ENCODE measurements at regions not wholly inside any gene's neighbourhood (a gene's known extent, or its start where the extent isn't known, plus 50 kb on each side); places are given as distances from the start of the nearest gene placed in this dataset.

- peaks cover 3 to 14% (median 9%) of the 10 kb centered on the region in 3 donors for H3K27me3 Mint-ChIP-seq (ENCODE audit: low read depth in 3 of 3)
- H4K20me1 ChIP-seq (ENCODE audit: insufficient read depth, low read length), result no peaks in the 10 kb centered on the region
- no peak overlapping the region for H2AFZ ChIP-seq (ENCODE audit: insufficient read depth, low read depth, low read length, poor library complexity, severe bottlenecking)
- H3K27me3 ChIP-seq (ENCODE audit: control insufficient read depth in 2 of 2, insufficient read depth in 2 of 2, low read length in 2 of 2), result no peaks in the 10 kb centered on the region
- H3K36me3 ChIP-seq (replicated peaks in 1 of 2; ENCODE audit: control insufficient read depth in 1 of 2, insufficient read depth in 2 of 2, low read length in 2 of 2), result no peaks in the 10 kb centered on the region
- 85% methylated on average over 29 of the region's 41 CpGs for WGBS (ENCODE audit: insufficient coverage)
- no peak overlapping the region for H3K27ac ChIP-seq (ENCODE audit: low read depth in 1 of 2, low read length in 2 of 2)
- no peaks in the 10 kb centered on the region for H3K4me1 Mint-ChIP-seq
- intact Hi-C loops (cut with micrococcal nuclease), result no loop called here
- H3K4me1 ChIP-seq (ENCODE audit: control insufficient read depth in 1 of 2, insufficient read depth in 2 of 2, low read length in 2 of 2), result no peaks in the 10 kb centered on the region
- H3K27ac Mint-ChIP-seq, result no peak overlapping the region
- H3K4me3 Mint-ChIP-seq, result no peak overlapping the region
- no peak for DNase-seq
- H3K4me2 ChIP-seq (replicated peaks; ENCODE audit: extremely low read depth, low read length, poor library complexity, severe bottlenecking), result no peak overlapping the region
- no peak overlapping the region for H3K4me3 ChIP-seq (replicated peaks in 1 of 3; ENCODE audit: low read depth in 2 of 3, low read length in 3 of 3)
- H3K9me3 Mint-ChIP-seq, result peaks cover 0 to 4% (median 1%) of the 10 kb centered on the region in 7 donors
- no peaks in the 10 kb centered on the region for H3K79me2 ChIP-seq (ENCODE audit: insufficient read depth, low read length)
- TF ChIP-seq CTCF (IDR thresholded peaks at IDR 0.05), result no peak
- no peak overlapping the region for H3K9ac ChIP-seq (ENCODE audit: insufficient read depth, low read length, poor library complexity, severe bottlenecking)
- H3K36me3 Mint-ChIP-seq, result no peaks in the 10 kb centered on the region
- H3K9me3 ChIP-seq (replicated peaks in 1 of 2; ENCODE audit: control insufficient read depth in 1 of 2, insufficient read depth in 1 of 2, low read length in 2 of 2), result no peaks in the 10 kb centered on the region
Observed at GRCh38 chr2:238986491-238987351, 138.8 kb downstream of the TWIST2 start.

- no peak for DNase-seq
- H3K4me1 Mint-ChIP-seq, result no peaks in the 10 kb centered on the region
- intact Hi-C loops (cut with micrococcal nuclease), result no loop called here
- no peaks in the 10 kb centered on the region for H3K36me3 Mint-ChIP-seq
- no peaks in the 10 kb centered on the region for H3K27me3 ChIP-seq (ENCODE audit: control insufficient read depth in 2 of 2, insufficient read depth in 2 of 2, low read length in 2 of 2)
- H3K27ac ChIP-seq (ENCODE audit: low read depth in 1 of 2, low read length in 2 of 2), result no peak overlapping the region
- WGBS (ENCODE audit: insufficient coverage), result 89% methylated on average over 9 of the region's 14 CpGs
- H3K9me3 Mint-ChIP-seq, result peaks cover 0 to 4% (median 3%) of the 10 kb centered on the region in 7 donors
- no peak for TF ChIP-seq CTCF (IDR thresholded peaks at IDR 0.05)
- no peak overlapping the region for H3K27ac Mint-ChIP-seq
- no peaks in the 10 kb centered on the region for H4K20me1 ChIP-seq (ENCODE audit: insufficient read depth, low read length)
- no peak overlapping the region for H3K4me3 Mint-ChIP-seq
- no peak overlapping the region for H2AFZ ChIP-seq (ENCODE audit: insufficient read depth, low read depth, low read length, poor library complexity, severe bottlenecking)
- peaks cover 3 to 14% (median 9%) of the 10 kb centered on the region in 3 donors for H3K27me3 Mint-ChIP-seq (ENCODE audit: low read depth in 3 of 3)
- H3K9me3 ChIP-seq (replicated peaks in 1 of 2; ENCODE audit: control insufficient read depth in 1 of 2, insufficient read depth in 1 of 2, low read length in 2 of 2), result no peaks in the 10 kb centered on the region
- no peaks in the 10 kb centered on the region for H3K36me3 ChIP-seq (replicated peaks in 1 of 2; ENCODE audit: control insufficient read depth in 1 of 2, insufficient read depth in 2 of 2, low read length in 2 of 2)
- no peaks in the 10 kb centered on the region for H3K4me1 ChIP-seq (ENCODE audit: control insufficient read depth in 1 of 2, insufficient read depth in 2 of 2, low read length in 2 of 2)
- H3K9ac ChIP-seq (ENCODE audit: insufficient read depth, low read length, poor library complexity, severe bottlenecking), result no peak overlapping the region
- no peak overlapping the region for H3K4me2 ChIP-seq (replicated peaks; ENCODE audit: extremely low read depth, low read length, poor library complexity, severe bottlenecking)
- H3K4me3 ChIP-seq (replicated peaks in 1 of 3; ENCODE audit: low read depth in 2 of 3, low read length in 3 of 3), result no peak overlapping the region
- H3K79me2 ChIP-seq (ENCODE audit: insufficient read depth, low read length), result no peaks in the 10 kb centered on the region
Observed at GRCh38 chr2:238987352-238987981, 139.6 kb downstream of the TWIST2 start.

All from CD14-positive monocyte (primary cell).